ENCODE measurements at regions not wholly inside any gene's neighbourhood (a gene's known extent, or its start where the extent isn't known, plus 50 kb on each side); places are given as distances from the start of the nearest gene placed in this dataset.

DNA sequence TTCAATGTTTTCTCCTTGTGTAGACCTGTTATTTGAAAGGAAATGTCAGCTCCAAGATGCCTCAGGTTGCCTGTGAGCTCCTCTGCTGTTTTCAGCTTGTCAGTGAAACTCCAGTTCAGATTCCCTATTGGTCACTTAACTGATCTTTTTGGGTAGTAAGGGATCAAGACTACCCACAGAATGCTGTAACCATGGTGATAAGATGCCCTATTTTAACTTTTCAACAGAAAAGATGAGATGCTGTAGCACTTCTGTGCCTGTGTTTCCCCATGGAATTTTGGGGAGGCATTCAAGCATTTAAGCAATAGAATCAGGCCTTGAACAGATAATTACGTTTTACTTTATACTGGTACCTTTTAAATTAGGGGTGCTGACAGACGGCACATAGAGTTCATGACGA is 106.6 kb upstream of the H2AZ1 start:
- Mint-ChIP-seq H3K27me3 (peaks cover 46% of the 10 kb centered on the region), H3K36me3 (ENCODE audit: low read depth) (no peaks in the 10 kb centered on the region), H3K4me1 (ENCODE audit: low read depth) (no peaks in the 10 kb centered on the region), H3K9me3 (no peaks in the 10 kb centered on the region), H3K4me3 (no peak overlapping the region), H3K27ac (no peak overlapping the region)
- POLR2A ChIA-PET: no interaction called here
- H3K9me3 ChIP-seq (ENCODE audit: control insufficient read depth in 1 of 2, insufficient read depth in 1 of 2, low read length in 2 of 2): no peaks in the 10 kb centered on the region
- no peaks in the 10 kb centered on the region for H3K4me1 ChIP-seq (ENCODE audit: insufficient read depth, low read length)
- CTCF ChIA-PET: no interaction called here
- no peak for DNase-seq
- intact Hi-C loops (cut with DNase I, micrococcal nuclease): no loop called here
- TF ChIP-seq, protein P1, sequence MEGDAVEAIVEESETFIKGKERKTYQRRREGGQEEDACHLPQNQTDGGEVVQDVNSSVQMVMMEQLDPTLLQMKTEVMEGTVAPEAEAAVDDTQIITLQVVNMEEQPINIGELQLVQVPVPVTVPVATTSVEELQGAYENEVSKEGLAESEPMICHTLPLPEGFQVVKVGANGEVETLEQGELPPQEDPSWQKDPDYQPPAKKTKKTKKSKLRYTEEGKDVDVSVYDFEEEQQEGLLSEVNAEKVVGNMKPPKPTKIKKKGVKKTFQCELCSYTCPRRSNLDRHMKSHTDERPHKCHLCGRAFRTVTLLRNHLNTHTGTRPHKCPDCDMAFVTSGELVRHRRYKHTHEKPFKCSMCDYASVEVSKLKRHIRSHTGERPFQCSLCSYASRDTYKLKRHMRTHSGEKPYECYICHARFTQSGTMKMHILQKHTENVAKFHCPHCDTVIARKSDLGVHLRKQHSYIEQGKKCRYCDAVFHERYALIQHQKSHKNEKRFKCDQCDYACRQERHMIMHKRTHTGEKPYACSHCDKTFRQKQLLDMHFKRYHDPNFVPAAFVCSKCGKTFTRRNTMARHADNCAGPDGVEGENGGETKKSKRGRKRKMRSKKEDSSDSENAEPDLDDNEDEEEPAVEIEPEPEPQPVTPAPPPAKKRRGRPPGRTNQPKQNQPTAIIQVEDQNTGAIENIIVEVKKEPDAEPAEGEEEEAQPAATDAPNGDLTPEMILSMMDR (IDR thresholded peaks at IDR 0.05): no peak
- H3K27me3 ChIP-seq (ENCODE audit: control insufficient read depth in 1 of 2, insufficient read depth in 2 of 2, low read length in 2 of 2): peaks cover 0 to 3% of the 10 kb centered on the region in 2 experiments
- no peaks in the 10 kb centered on the region for H3K36me3 ChIP-seq (ENCODE audit: insufficient read depth, low read length)
- no peak for ATAC-seq (ENCODE audit: poor library complexity)
- no peak overlapping the region for H3K4me3 ChIP-seq (ENCODE audit: low read length)
- no peak overlapping the region for H3K27ac ChIP-seq (ENCODE audit: low read depth in 1 of 2, low read length in 2 of 2)

GRCh38 chr4:100054071-100054470 is 104.0 kb upstream of the H2AZ1 start:
- Mint-ChIP-seq H3K9me3 (peaks cover 2% of the 10 kb centered on the region), H3K27me3 (peaks cover 61% of the 10 kb centered on the region), H3K4me3 (no peak overlapping the region), H3K27ac (no peak overlapping the region), H3K4me1 (ENCODE audit: low read depth) (no peaks in the 10 kb centered on the region), H3K36me3 (ENCODE audit: low read depth) (no peaks in the 10 kb centered on the region)
- H3K27me3 ChIP-seq (ENCODE audit: control insufficient read depth in 1 of 2, insufficient read depth in 2 of 2, low read length in 2 of 2): peaks cover 3% of the 10 kb centered on the region in 2 experiments
- H3K27ac ChIP-seq (ENCODE audit: low read depth in 1 of 2, low read length in 2 of 2): no peak overlapping the region
- intact Hi-C loops (cut with DNase I, micrococcal nuclease): no loop called here
- H3K4me1 ChIP-seq (ENCODE audit: insufficient read depth, low read length): no peaks in the 10 kb centered on the region
- no peak for DNase-seq
- H3K4me3 ChIP-seq (ENCODE audit: low read length): no peak overlapping the region
- no peak for ATAC-seq (ENCODE audit: poor library complexity)
- no peaks in the 10 kb centered on the region for H3K9me3 ChIP-seq (ENCODE audit: control insufficient read depth in 1 of 2, insufficient read depth in 1 of 2, low read length in 2 of 2)
- ChIA-PET CTCF (no interaction called here), POLR2A (no interaction called here)
- H3K36me3 ChIP-seq (ENCODE audit: insufficient read depth, low read length): no peaks in the 10 kb centered on the region
- TF ChIP-seq, protein P1 (IDR thresholded peaks at IDR 0.05): no peak

- Histone ChIP-seq H3K4me3 (ENCODE audit: low read length) (no peak overlapping the region), H3K9me3 (ENCODE audit: control insufficient read depth in 1 of 2, insufficient read depth in 1 of 2, low read length in 2 of 2) (no peaks in the 10 kb centered on the region), H3K36me3 (ENCODE audit: insufficient read depth, low read length) (no peaks in the 10 kb centered on the region), H3K27me3 (ENCODE audit: control insufficient read depth in 1 of 2, insufficient read depth in 2 of 2, low read length in 2 of 2) (peaks cover 3% of the 10 kb centered on the region in 2 experiments), H3K4me1 (ENCODE audit: insufficient read depth, low read length) (no peaks in the 10 kb centered on the region), H3K27ac (ENCODE audit: low read depth in 1 of 2, low read length in 2 of 2) (no peak overlapping the region)
- CTCF ChIA-PET: no interaction called here
- H3K4me1 Mint-ChIP-seq (ENCODE audit: low read depth): no peaks in the 10 kb centered on the region
- ATAC-seq (ENCODE audit: poor library complexity) (no peak), DNase-seq (no peak)
- no peak overlapping the region for H3K4me3 Mint-ChIP-seq
- intact Hi-C loops (cut with DNase I, micrococcal nuclease): no loop called here
- no peak overlapping the region for H3K27ac Mint-ChIP-seq
- peaks cover 2% of the 10 kb centered on the region for H3K9me3 Mint-ChIP-seq
- POLR2A ChIA-PET: no interaction called here
- TF ChIP-seq, protein P1 (IDR thresholded peaks at IDR 0.05): no peak
- peaks cover 38% of the 10 kb centered on the region for H3K27me3 Mint-ChIP-seq
- no peaks in the 10 kb centered on the region for H3K36me3 Mint-ChIP-seq (ENCODE audit: low read depth)
These were observed 99.8 kb upstream of the H2AZ1 start for GRCh38 chr4:100049872-100050271.
